GM12801 (cell line): ENCODE measurements at regions not wholly inside any gene's neighbourhood (a gene's known extent, or its start where the extent isn't known, plus 50 kb on each side); places are given as distances from the start of the nearest gene placed in this dataset.

ENCODE experiments used
- CTCF ChIP-seq: IDR thresholded peaks from one replicate; pipeline ENCODE4 v1.5.1; 2011; ENCODE audit warnings: control low read depth; ENCODE audit not compliant: insufficient read length; ENCODE audit errors: extremely low read depth

GRCh38 chr13:104143760-104144416, 1077.7 kb upstream of the SLC10A2 start:
- no peak for TF ChIP-seq CTCF

- no peak for TF ChIP-seq CTCF
Observed at GRCh38 chr13:104140552-104140951, 1074.3 kb upstream of the SLC10A2 start.

GRCh38 chr13:104137416-104137815, 1071.2 kb upstream of the SLC10A2 start:
- no peak for TF ChIP-seq CTCF

- no peak for TF ChIP-seq CTCF
Observed at GRCh38 chr13:104132849-104133248, 1066.6 kb upstream of the SLC10A2 start.

GRCh38 chr13:104114101-104114500, 1047.9 kb upstream of the SLC10A2 start:
- TF ChIP-seq CTCF: no peak

- no peak for TF ChIP-seq CTCF
Observed at GRCh38 chr13:104111031-104111430, 1044.8 kb upstream of the SLC10A2 start.

GRCh38 chr13:104106705-104107393, 1040.6 kb upstream of the SLC10A2 start:
- no peak for TF ChIP-seq CTCF
